NCI-H2029 treated with DMSO at 0.1 percent for 48 hours (cell line): ENCODE measurements at regions not wholly inside any gene's neighbourhood (a gene's known extent, or its start where the extent isn't known, plus 50 kb on each side); places are given as distances from the start of the nearest gene placed in this dataset.

Experiments used
- DNase-seq: peaks from one replicate; lab custom pipeline; 2025; lab: John Stamatoyannopoulos, UW

- no peak for DNase-seq
These were observed 58.8 kb upstream of the ZNF804B start for GRCh38 chr7:88700725-88701124.

GRCh38 chr7:88694207-88694606, 65.3 kb upstream of the ZNF804B start:
- no peak for DNase-seq

GRCh38 chr7:88693131-88693530, 66.4 kb upstream of the ZNF804B start:
- DNase-seq, result no peak

DNA sequence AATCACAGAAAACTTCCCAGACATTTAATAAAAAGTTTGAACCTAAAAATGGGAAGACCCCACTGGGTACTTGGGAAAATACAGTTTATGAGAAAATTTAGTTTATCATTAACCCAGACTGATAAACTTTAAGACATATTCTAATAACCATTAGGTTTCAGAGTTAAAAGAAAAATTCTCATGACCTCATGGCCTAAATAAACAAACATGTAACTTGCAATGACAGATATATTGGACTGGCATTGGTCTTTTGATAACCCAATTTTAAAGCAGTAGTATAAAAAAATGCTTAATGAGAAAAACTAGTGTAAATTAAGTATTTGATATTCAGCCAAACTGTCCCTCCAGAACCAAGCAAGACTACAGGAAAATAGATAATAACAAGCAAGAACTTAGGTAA, 67.0 kb upstream of the ZNF804B start:
- DNase-seq, result no peak

DNA sequence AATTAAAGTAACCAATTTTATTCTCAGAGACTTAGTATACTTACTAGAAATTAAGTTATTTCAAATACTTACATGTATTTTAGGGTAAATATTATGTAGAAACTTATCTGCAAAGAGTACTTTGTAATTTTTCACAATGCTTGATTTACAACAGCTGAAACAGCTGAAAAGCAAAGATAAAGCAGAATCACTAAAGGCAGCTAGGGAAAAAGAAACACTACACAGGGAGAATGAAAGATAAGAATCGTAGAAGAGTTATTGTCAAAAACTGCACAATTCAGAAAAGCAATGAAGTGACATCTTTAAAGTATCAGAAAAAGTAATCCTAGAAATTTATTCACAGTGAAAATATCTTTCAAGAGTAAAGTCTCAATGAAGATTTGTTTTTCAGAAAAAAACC, 69.7 kb upstream of the ZNF804B start:
- no peak for DNase-seq

DNA sequence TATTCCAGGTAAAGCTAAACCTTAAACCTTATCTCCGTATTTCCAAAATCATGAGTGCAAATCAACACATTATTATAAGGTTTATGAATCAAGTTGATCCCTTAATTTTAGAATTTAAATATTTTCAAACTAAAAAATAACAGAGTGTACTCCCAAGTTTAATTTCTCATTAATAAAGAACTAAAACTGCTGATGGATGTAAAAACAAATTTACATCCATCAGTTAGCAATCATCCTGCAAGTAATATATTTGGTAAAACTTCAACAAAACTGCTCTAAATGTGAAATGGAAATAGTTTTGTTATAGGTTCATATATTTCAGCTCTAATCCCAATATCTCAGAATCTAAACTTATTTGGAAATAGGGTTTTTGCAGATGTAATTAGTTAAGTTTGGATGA, 71.3 kb upstream of the ZNF804B start:
- no peak for DNase-seq

- DNase-seq, result no peak
These were observed 72.9 kb upstream of the ZNF804B start for GRCh38 chr7:88686468-88687229.

- no peak for DNase-seq
These were observed 77.8 kb upstream of the ZNF804B start for GRCh38 chr7:88681682-88682081.

GRCh38 chr7:88670536-88670935, 89.0 kb upstream of the ZNF804B start:
- DNase-seq, result no peak

GRCh38 chr7:88669913-88670312, 89.6 kb upstream of the ZNF804B start:
- no peak for DNase-seq

DNA sequence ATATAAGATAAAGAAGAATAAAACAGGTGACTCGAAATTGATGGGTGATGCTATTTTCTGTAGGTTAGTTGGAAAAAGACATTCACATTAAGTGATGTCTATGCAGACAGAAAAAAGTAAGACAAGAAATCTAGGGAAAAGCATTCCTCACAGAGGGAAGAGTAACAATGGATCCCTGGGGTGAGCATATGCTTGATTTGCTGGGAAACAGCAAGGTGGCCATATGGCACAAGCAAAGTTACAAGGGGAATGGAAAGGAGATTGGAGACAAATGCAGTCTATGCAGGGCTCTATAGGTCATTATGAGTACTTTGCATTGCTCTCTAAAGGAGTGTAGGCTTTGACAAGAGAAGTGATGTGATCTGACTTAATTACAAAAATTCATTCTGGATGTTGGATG, 90.9 kb upstream of the ZNF804B start:
- no peak for DNase-seq

GRCh38 chr7:88666626-88667025, 92.9 kb upstream of the ZNF804B start:
- DNase-seq, result no peak

GRCh38 chr7:88665892-88666514, 93.5 kb upstream of the ZNF804B start:
- DNase-seq, result no peak

GRCh38 chr7:88664630-88665233, 94.8 kb upstream of the ZNF804B start:
- no peak for DNase-seq

DNA sequence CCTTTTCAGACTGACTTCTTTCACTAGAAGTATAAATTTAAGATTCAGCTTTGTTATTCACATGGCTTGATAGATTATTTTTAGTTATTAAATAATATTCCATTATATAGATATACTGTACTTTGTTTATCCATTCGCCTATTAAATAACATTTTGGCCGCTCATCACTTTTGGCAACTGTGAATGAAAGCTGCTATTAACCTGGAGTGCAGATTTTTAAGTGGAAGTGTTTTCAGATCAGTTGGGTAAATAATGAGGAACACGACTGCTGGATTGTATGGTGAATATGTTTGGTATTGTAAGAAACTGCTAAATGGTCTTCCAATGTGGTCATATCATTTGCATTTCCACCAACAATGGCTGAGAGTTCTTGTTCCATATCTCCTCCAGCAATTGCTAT, 97.6 kb upstream of the ZNF804B start:
- DNase-seq, result no peak

DNA sequence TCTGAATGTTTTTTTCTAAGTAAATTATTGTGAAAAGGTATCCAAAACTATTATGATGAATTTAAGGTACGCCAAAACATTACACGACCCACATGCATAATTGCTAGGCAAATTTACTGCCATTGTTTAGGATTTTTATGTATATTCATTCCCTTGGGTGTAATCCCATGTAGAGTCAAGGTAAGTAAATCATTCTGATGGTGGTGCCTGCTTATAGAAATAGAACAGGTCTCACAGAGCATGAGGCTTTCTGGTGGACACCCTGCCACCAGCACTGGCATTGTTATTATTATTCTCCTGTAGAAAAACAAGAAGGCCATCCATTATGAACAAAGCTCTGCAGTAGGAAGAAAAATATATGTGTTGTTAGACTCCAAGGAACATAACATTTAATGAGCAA, 111.7 kb upstream of the ZNF804B start:
- no peak for DNase-seq

DNA sequence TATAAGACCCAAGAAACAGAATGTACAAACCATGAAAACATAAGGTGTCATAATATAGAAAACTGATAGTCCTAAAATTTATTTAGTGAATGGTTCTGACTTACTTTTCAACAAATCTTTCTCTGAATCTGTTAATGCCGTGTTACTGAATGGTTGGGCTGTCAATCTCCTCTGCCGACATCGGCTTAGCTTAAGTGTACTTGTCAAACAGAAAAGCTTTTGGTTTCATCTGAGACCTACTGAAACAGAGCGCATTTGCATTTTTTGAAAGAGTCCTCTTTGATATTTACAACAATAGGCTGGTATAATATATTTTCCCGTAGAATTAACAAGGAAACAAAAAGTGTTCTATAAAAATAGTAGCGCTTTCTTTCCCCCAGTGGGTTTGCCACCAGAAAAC, 120.9 kb upstream of the ZNF804B start:
- DNase-seq, result no peak

- no peak for DNase-seq
These were observed 121.7 kb upstream of the ZNF804B start for GRCh38 chr7:88637795-88638194.

DNA sequence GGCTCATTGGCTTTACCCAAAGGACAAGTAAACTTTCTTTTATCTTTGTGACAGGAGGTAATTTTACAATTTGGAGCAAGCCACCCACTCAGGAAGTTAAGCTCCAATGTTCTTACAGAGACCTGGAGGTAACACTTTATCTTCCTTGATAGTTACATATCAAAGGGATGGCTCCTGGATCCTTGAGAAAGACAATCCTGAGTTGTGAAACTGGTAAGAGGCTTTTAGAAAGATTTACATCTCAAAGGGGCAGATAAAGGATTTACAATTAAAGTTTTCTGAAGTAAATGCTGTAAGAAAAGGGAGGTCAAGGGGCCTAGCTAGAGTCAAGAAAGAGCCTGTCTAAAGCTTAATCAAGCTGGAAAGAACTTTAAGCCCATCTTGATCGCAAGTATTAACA, 124.4 kb upstream of the ZNF804B start:
- DNase-seq, result no peak

- DNase-seq, result no peak
These were observed 129.9 kb upstream of the ZNF804B start for GRCh38 chr7:88629559-88629958.

GRCh38 chr7:88628363-88629085, 131.0 kb upstream of the ZNF804B start:
- DNase-seq, result no peak

DNA sequence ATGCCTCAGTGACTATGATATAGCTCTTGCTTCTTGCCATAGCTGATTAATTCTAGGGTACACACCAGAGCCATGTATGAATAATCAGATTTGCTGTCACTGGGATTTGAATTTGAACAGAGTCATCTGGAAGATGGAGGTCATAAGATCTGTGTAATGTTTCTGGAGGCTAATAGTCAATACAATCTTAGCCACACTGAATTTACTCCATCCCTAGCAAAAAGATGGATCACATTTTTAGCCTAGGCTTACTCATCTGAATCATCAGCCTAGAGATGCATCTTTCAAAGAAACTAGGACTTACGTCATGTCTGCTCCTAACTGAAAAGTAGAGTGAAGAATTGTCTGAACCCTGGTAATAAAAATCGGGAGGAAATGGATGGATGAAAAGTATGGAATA, 142.3 kb upstream of the ZNF804B start:
- DNase-seq, result no peak

GRCh38 chr7:88615336-88615735, 144.2 kb upstream of the ZNF804B start:
- DNase-seq, result no peak
